Liver (tissue), 7 donors: ENCODE measurements at regions not wholly inside any gene's neighbourhood (a gene's known extent, or its start where the extent isn't known, plus 50 kb on each side); places are given as distances from the start of the nearest gene placed in this dataset.

Experiments
- DNase-seq: peaks from one replicate; pipeline ENCODE4 v3.0.0-alpha.2; 2017; ENCODE audit warnings: low spot score
- H3K27ac ChIP-seq, 2 donors: one replicate each; pipeline ENCODE4 v1.7.0; 2013; ENCODE audit warnings: inconsistent platforms in 2 of 2, low read length in 2 of 2, control low read depth in 1 of 2, low read depth in 1 of 2, mild to moderate bottlenecking in 1 of 2
- H3K27me3 ChIP-seq, 4 donors: one replicate each; pipeline versions ENCODE4 v1.6.1 to v1.7.0; 2013; ENCODE audit warnings: low read length in 3 of 4, inconsistent platforms in 1 of 4, mild to moderate bottlenecking in 1 of 4, moderate library complexity in 1 of 4; ENCODE audit not compliant: control insufficient read depth in 4 of 4, insufficient read depth in 4 of 4
- H3K36me3 ChIP-seq, 4 donors: one replicate each; pipeline versions ENCODE4 v1.6.1 to v1.7.0; 2013; ENCODE audit warnings: low read length in 3 of 4, mild to moderate bottlenecking in 3 of 4, low read depth in 1 of 4, moderate library complexity in 1 of 4; ENCODE audit not compliant: control insufficient read depth in 4 of 4, insufficient read depth in 3 of 4
- H3K4me1 ChIP-seq, 4 donors: one replicate each; pipeline versions ENCODE4 v1.6.1 to v1.7.0; 2013; ENCODE audit warnings: low read length in 3 of 4, mild to moderate bottlenecking in 3 of 4, moderate library complexity in 1 of 4; ENCODE audit not compliant: control insufficient read depth in 4 of 4, insufficient read depth in 4 of 4
- H3K4me3 ChIP-seq, 3 donors: one replicate each; pipeline versions ENCODE4 v1.6.1 to v1.7.0; 2013; ENCODE audit warnings: low read length in 3 of 3, control low read depth in 1 of 3, low read depth in 1 of 3, mild to moderate bottlenecking in 1 of 3
- H3K9ac ChIP-seq, 2 donors: one replicate each; pipeline ENCODE4 v1.7.0; 2013; ENCODE audit warnings: low read length in 2 of 2, mild to moderate bottlenecking in 2 of 2, moderate library complexity in 2 of 2, control low read depth in 1 of 2, low read depth in 1 of 2
- H3K9me3 ChIP-seq, 4 donors: one replicate each; pipeline versions ENCODE4 v1.6.1 to v1.7.0; 2013; ENCODE audit warnings: low read length in 3 of 4; ENCODE audit not compliant: control insufficient read depth in 4 of 4
- EGR1 ChIP-seq, 2 donors: IDR thresholded peaks; 2 replicates each; pipeline ENCODE4 v1.6.1; 2016 to 2018; ENCODE audit warnings: antibody characterized with exemption in 2 of 2, low read depth in 2 of 2
- FOXA1 ChIP-seq: IDR thresholded peaks from 2 replicates; pipeline ENCODE4 v1.6.1; 2016; ENCODE audit warnings: antibody characterized with exemption
- FOXA2 ChIP-seq: IDR thresholded peaks from 2 replicates; pipeline ENCODE4 v1.6.1; 2016; ENCODE audit warnings: antibody characterized with exemption
- GABPA ChIP-seq, 2 donors: IDR thresholded peaks in 1 of 2; conservative IDR thresholded peaks in 1 of 2; 2 replicates each; pipeline ENCODE4 v1.6.1; 2016; ENCODE audit warnings: antibody characterized with exemption in 2 of 2, mild to moderate bottlenecking in 1 of 2, moderate library complexity in 1 of 2
- HNF4A ChIP-seq, 2 donors: conservative IDR thresholded peaks; 2 replicates each; pipeline ENCODE4 v1.6.1; 2016; ENCODE audit warnings: antibody characterized with exemption in 2 of 2, mild to moderate bottlenecking in 2 of 2
- HNF4G ChIP-seq: IDR thresholded peaks from 2 replicates; pipeline ENCODE4 v1.6.1; 2016; ENCODE audit warnings: antibody characterized with exemption
- JUND ChIP-seq, 2 donors: IDR thresholded peaks; 2 replicates each; pipeline ENCODE4 v1.6.1; 2016; ENCODE audit warnings: antibody characterized with exemption in 2 of 2
- MAX ChIP-seq: IDR thresholded peaks from 2 replicates; pipeline ENCODE4 v1.6.1; 2016; ENCODE audit warnings: antibody characterized with exemption
- RXRA ChIP-seq, 2 donors: IDR thresholded peaks; 2 replicates each; pipeline ENCODE4 v1.6.1; 2017 to 2018; ENCODE audit warnings: antibody characterized with exemption in 2 of 2, mild to moderate bottlenecking in 1 of 2
- SP1 ChIP-seq: IDR thresholded peaks from 2 replicates; pipeline ENCODE4 v1.6.1; 2018; ENCODE audit warnings: antibody characterized with exemption, mild to moderate bottlenecking
- TAF1 ChIP-seq: conservative IDR thresholded peaks from 2 replicates; pipeline ENCODE4 v1.6.1; 2016; ENCODE audit warnings: antibody characterized with exemption, mild to moderate bottlenecking
- YY1 ChIP-seq: IDR thresholded peaks from 2 replicates; pipeline ENCODE4 v1.6.1; 2016; ENCODE audit warnings: antibody characterized with exemption, mild to moderate bottlenecking
- WGBS: extraction: QIAGEN DNeasy Blood & Tissue Kit; methylation state at CpG from one replicate; pipeline ENCODE4 v1.1.7; 2013; 5-methylcytosine and 5-hydroxymethylcytosine counted together
- TF ChIP-seq, protein P1 (sequence below): IDR thresholded peaks from 2 replicates; pipeline ENCODE4 v1.6.1; 2016; ENCODE audit warnings: antibody characterized with exemption
- TF ChIP-seq, protein P2 (sequence below): IDR thresholded peaks from 2 replicates; pipeline ENCODE4 v1.6.1; 2016; ENCODE audit warnings: antibody characterized with exemption
- TF ChIP-seq, protein P3 (sequence below): IDR thresholded peaks from 2 replicates; pipeline ENCODE4 v1.6.1; 2016; ENCODE audit warnings: antibody characterized with exemption, mild to moderate bottlenecking
- donor health status: healthy.
- donor health status: healthy.
- donor health status: healthy.
- donor health status: healthy.

GRCh38 chr13:103514619-103515018, 448.4 kb upstream of the SLC10A2 start (continued):
- TF ChIP-seq, protein P1, sequence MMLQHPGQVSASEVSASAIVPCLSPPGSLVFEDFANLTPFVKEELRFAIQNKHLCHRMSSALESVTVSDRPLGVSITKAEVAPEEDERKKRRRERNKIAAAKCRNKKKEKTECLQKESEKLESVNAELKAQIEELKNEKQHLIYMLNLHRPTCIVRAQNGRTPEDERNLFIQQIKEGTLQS = no peak
- TF ChIP-seq MAX (no peak), GABPA (IDR thresholded peaks at IDR 0.05 in 1 of 2, conservative IDR thresholded peaks at IDR 0.05 in 1 of 2) (no peak), FOXA2 (no peak), TAF1 (no peak)

DNA sequence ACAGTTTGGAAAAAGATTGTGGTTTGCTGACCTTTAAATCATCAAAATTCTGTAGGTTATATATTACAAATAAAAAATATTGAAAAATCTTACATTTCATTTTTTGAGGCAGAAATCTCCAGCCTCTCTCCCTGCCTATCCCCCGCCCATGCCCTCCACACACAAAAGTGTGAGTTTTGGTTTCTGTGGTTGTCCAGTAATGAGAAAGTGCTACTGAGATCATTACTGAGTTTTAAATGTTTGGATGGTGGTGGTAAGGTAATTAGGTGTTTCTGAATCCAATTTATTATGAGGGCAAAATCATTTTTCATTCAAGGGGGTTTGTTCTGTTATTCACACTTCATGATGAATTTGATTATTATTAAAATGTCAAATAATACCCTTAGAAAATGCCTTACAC, 448.0 kb upstream of the SLC10A2 start:
- TF ChIP-seq HNF4G = no peak
- no peak for TF ChIP-seq RXRA (IDR thresholded peaks at IDR 0.05)
- Histone ChIP-seq H3K27me3 (no peaks in the 10 kb centered on the region), H3K36me3 (no peaks in the 10 kb centered on the region), H3K9me3 (no peaks in the 10 kb centered on the region), H3K9ac (no peak overlapping the region), H3K27ac (no peak overlapping the region), H3K4me1 (peaks cover 0 to 16% (median 12%) of the 10 kb centered on the region in 4 donors), H3K4me3 (no peak overlapping the region)
- WGBS = 93% methylated on average over 1 of the region's 1 CpG
- no peak for DNase-seq

GRCh38 chr13:103510007-103510535, 443.9 kb upstream of the SLC10A2 start:
- no peak overlapping the region for H3K9ac ChIP-seq
- no peak for DNase-seq
- WGBS = 89% methylated on average over 13 of the region's 13 CpGs

More at GRCh38 chr13:103510007-103510535, 443.9 kb upstream of the SLC10A2 start:
- H3K4me1 ChIP-seq = no peaks in the 10 kb centered on the region
- no peaks in the 10 kb centered on the region for H3K27me3 ChIP-seq
- TF ChIP-seq, protein P2, sequence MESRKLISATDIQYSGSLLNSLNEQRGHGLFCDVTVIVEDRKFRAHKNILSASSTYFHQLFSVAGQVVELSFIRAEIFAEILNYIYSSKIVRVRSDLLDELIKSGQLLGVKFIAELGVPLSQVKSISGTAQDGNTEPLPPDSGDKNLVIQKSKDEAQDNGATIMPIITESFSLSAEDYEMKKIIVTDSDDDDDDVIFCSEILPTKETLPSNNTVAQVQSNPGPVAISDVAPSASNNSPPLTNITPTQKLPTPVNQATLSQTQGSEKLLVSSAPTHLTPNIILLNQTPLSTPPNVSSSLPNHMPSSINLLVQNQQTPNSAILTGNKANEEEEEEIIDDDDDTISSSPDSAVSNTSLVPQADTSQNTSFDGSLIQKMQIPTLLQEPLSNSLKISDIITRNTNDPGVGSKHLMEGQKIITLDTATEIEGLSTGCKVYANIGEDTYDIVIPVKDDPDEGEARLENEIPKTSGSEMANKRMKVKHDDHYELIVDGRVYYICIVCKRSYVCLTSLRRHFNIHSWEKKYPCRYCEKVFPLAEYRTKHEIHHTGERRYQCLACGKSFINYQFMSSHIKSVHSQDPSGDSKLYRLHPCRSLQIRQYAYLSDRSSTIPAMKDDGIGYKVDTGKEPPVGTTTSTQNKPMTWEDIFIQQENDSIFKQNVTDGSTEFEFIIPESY = no peak
- no peak for TF ChIP-seq FOXA2
- TF ChIP-seq, protein P1 = no peak
- TF ChIP-seq, protein P3, sequence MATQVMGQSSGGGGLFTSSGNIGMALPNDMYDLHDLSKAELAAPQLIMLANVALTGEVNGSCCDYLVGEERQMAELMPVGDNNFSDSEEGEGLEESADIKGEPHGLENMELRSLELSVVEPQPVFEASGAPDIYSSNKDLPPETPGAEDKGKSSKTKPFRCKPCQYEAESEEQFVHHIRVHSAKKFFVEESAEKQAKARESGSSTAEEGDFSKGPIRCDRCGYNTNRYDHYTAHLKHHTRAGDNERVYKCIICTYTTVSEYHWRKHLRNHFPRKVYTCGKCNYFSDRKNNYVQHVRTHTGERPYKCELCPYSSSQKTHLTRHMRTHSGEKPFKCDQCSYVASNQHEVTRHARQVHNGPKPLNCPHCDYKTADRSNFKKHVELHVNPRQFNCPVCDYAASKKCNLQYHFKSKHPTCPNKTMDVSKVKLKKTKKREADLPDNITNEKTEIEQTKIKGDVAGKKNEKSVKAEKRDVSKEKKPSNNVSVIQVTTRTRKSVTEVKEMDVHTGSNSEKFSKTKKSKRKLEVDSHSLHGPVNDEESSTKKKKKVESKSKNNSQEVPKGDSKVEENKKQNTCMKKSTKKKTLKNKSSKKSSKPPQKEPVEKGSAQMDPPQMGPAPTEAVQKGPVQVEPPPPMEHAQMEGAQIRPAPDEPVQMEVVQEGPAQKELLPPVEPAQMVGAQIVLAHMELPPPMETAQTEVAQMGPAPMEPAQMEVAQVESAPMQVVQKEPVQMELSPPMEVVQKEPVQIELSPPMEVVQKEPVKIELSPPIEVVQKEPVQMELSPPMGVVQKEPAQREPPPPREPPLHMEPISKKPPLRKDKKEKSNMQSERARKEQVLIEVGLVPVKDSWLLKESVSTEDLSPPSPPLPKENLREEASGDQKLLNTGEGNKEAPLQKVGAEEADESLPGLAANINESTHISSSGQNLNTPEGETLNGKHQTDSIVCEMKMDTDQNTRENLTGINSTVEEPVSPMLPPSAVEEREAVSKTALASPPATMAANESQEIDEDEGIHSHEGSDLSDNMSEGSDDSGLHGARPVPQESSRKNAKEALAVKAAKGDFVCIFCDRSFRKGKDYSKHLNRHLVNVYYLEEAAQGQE = no peak
- no peak for TF ChIP-seq FOXA1
- TF ChIP-seq GABPA (IDR thresholded peaks at IDR 0.05 in 1 of 2, conservative IDR thresholded peaks at IDR 0.05 in 1 of 2) = no peak
- TF ChIP-seq RXRA (IDR thresholded peaks at IDR 0.05) = no peak
- TF ChIP-seq HNF4A (conservative IDR thresholded peaks at IDR 0.05) = no peak
- TF ChIP-seq EGR1 (IDR thresholded peaks at IDR 0.05; ENCODE audit: low read depth in 2 of 2) = no peak
- no peak for TF ChIP-seq HNF4G
- TF ChIP-seq YY1 = no peak
- no peak for TF ChIP-seq JUND (IDR thresholded peaks at IDR 0.05)
- TF ChIP-seq MAX = no peak
- no peak for TF ChIP-seq SP1
- H3K27ac ChIP-seq = no peak overlapping the region
- no peaks in the 10 kb centered on the region for H3K9me3 ChIP-seq
- no peak overlapping the region for H3K4me3 ChIP-seq
- H3K36me3 ChIP-seq = no peaks in the 10 kb centered on the region
